ENCODE measurements at regions not wholly inside any gene's neighbourhood (a gene's known extent, or its start where the extent isn't known, plus 50 kb on each side); places are given as distances from the start of the nearest gene placed in this dataset. TPM values are rescaled to one million over a fixed set of nuclear protein-coding genes. Genes with fewer than 3 reads are reported as not detected.

DNA sequence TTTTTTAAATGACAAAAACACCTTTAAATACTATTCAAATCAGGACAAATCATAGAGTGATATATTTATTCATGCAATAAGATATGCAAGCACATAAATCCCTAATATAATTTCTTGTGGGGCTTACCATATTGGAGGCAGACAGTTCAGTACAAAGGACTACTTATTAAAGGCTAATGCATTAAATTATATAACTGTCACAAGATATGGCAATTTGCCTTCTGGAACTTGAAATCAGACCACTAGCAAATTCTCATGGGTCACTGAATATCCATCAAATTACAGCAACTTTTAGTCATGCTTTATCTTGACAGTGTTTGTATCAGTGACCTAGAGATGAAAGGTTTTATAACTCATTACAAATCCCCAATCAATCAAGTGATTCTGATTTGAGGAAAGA is 54.1 kb upstream of the NCAM2 start:
- Histone ChIP-seq H3K4me2 (ENCODE audit: insufficient read depth, low read length, poor library complexity, severe bottlenecking) (no peak overlapping the region), H3K9ac (ENCODE audit: low read depth, low read length, poor library complexity) (no peak overlapping the region), H2BK5ac (ENCODE audit: low read length) (no peak overlapping the region), H3K79me1 (ENCODE audit: low read depth, low read length) (no peaks in the 10 kb centered on the region), H3K27ac (replicated peaks; ENCODE audit: low read length) (no peak overlapping the region), H3K4me1 (ENCODE audit: control insufficient read depth in 2 of 2, insufficient read depth in 1 of 2, low read depth in 1 of 2, low read length in 2 of 2) (no peaks in the 10 kb centered on the region), H3K4ac (ENCODE audit: low read length) (no peak overlapping the region), H4K8ac (ENCODE audit: low read depth, low read length) (no peak overlapping the region), H2BK12ac (ENCODE audit: low read length) (no peak overlapping the region), H3K23ac (ENCODE audit: low read depth, low read length, poor library complexity) (no peak overlapping the region), H3K27me3 (ENCODE audit: control insufficient read depth in 3 of 3, insufficient read depth in 3 of 3, low read depth in 1 of 3, low read length in 3 of 3) (no peaks in the 10 kb centered on the region), H4K91ac (ENCODE audit: low read depth, low read length, poor library complexity) (no peak overlapping the region), H2AFZ (ENCODE audit: low read length) (no peak overlapping the region), H2BK120ac (ENCODE audit: low read depth, low read length) (no peak overlapping the region), H3K4me3 (ENCODE audit: low read length in 2 of 2) (no peak overlapping the region), H3K36me3 (replicated peaks in 1 of 2; ENCODE audit: control insufficient read depth in 2 of 2, insufficient read depth in 2 of 2, low read length in 2 of 2) (no peaks in the 10 kb centered on the region), H2AK5ac (ENCODE audit: low read depth, low read length) (no peak overlapping the region), H3K14ac (ENCODE audit: low read length) (no peak overlapping the region), H3K9me3 (replicated peaks in 1 of 2; ENCODE audit: control insufficient read depth in 2 of 2, insufficient read depth in 1 of 2, low read depth in 1 of 2, low read length in 2 of 2) (no peaks in the 10 kb centered on the region), H2BK15ac (ENCODE audit: low read length) (no peak overlapping the region), H3K18ac (ENCODE audit: low read length) (no peak overlapping the region)
- no peak for DNase-seq (ENCODE audit: low spot score)

- H2BK15ac ChIP-seq (ENCODE audit: low read length): no peak overlapping the region
- no peaks in the 10 kb centered on the region for H3K79me1 ChIP-seq (ENCODE audit: low read depth, low read length)
- H3K23ac ChIP-seq (ENCODE audit: low read depth, low read length, poor library complexity): no peak overlapping the region
- H2AK5ac ChIP-seq (ENCODE audit: low read depth, low read length): no peak overlapping the region
- no peak overlapping the region for H3K4me3 ChIP-seq (ENCODE audit: low read length in 2 of 2)
- no peak overlapping the region for H4K8ac ChIP-seq (ENCODE audit: low read depth, low read length)
- H2BK120ac ChIP-seq (ENCODE audit: low read depth, low read length): no peak overlapping the region
- H3K4me2 ChIP-seq (ENCODE audit: insufficient read depth, low read length, poor library complexity, severe bottlenecking): no peak overlapping the region
- no peak overlapping the region for H3K9ac ChIP-seq (ENCODE audit: low read depth, low read length, poor library complexity)
- no peak overlapping the region for H3K4ac ChIP-seq (ENCODE audit: low read length)
- H2AFZ ChIP-seq (ENCODE audit: low read length): no peak overlapping the region
- H3K18ac ChIP-seq (ENCODE audit: low read length): no peak overlapping the region
- no peaks in the 10 kb centered on the region for H3K9me3 ChIP-seq (replicated peaks in 1 of 2; ENCODE audit: control insufficient read depth in 2 of 2, insufficient read depth in 1 of 2, low read depth in 1 of 2, low read length in 2 of 2)
- H2BK5ac ChIP-seq (ENCODE audit: low read length): no peak overlapping the region
- no peaks in the 10 kb centered on the region for H3K36me3 ChIP-seq (replicated peaks in 1 of 2; ENCODE audit: control insufficient read depth in 2 of 2, insufficient read depth in 2 of 2, low read length in 2 of 2)
- H4K91ac ChIP-seq (ENCODE audit: low read depth, low read length, poor library complexity): no peak overlapping the region
- H3K27ac ChIP-seq (replicated peaks; ENCODE audit: low read length): no peak overlapping the region
- DNase-seq (ENCODE audit: low spot score): no peak
- H3K14ac ChIP-seq (ENCODE audit: low read length): no peak overlapping the region
- H3K4me1 ChIP-seq (ENCODE audit: control insufficient read depth in 2 of 2, insufficient read depth in 1 of 2, low read depth in 1 of 2, low read length in 2 of 2): no peaks in the 10 kb centered on the region
- no peak overlapping the region for H2BK12ac ChIP-seq (ENCODE audit: low read length)
- H3K27me3 ChIP-seq (ENCODE audit: control insufficient read depth in 3 of 3, insufficient read depth in 3 of 3, low read depth in 1 of 3, low read length in 3 of 3): no peaks in the 10 kb centered on the region
- no CpG with 5 or more reads among the region's 5 CpGs for WGBS, 2 donors (ENCODE audit: extremely low coverage in 2 of 2, insufficient read length in 2 of 2, insufficient replicate concordance in 1 of 2)
These were observed 51.5 kb upstream of the NCAM2 start for GRCh38 chr21:20946701-20947100.

Small RNA genes lying in the stretch of these regions (small RNA-seq; reads per million reads assigned to genes)
- not detected for gene AL157359.3 (ENCODE audit: insufficient read depth)
- not detected for gene AP001506.1 (ENCODE audit: insufficient read depth)
- gene MIR548X (ENCODE audit: insufficient read depth): not detected
- not detected for gene RN7SKP147 (ENCODE audit: insufficient read depth)
- gene RNU1-139P (ENCODE audit: insufficient read depth): not detected
- not detected for gene RNU6-772P (ENCODE audit: insufficient read depth)
- gene RPL37P4 (ENCODE audit: insufficient read depth): not detected

Measured in neuronal stem cell (in vitro differentiated cells).